ENCODE measurements at regions not wholly inside any gene's neighbourhood (a gene's known extent, or its start where the extent isn't known, plus 50 kb on each side); places are given as distances from the start of the nearest gene placed in this dataset.

DNA sequence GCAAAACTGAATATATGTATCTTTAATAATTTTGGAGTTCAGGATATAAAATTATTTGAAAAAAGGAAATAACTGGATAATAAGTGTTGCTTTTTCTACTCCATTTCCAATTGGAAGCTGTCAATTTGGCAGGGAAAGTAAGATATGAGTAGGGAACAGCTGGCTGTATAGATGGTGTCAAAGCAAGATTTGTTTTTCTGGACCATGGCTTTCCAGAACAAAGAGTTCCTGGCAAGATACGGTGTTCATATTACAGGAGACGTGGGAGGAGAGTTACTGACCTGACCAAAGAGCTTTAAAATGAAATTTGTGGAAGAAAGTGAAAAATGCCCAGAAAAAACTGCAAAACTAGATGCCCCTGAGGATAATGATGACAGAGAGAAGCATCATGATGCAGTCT lies 442.7 kb upstream of the KIRREL3 start:
- Mint-ChIP-seq H3K27ac (no peak overlapping the region), H3K4me3 (no peak overlapping the region), H3K4me1 (no peaks in the 10 kb centered on the region; the same call in 2 of the 3 replicates), H3K27me3 (ENCODE audit: insufficient read depth, low read depth, poor library complexity) (no peaks in the 10 kb centered on the region), H3K36me3 (ENCODE audit: low read depth) (no peaks in the 10 kb centered on the region), H3K9me3 (no peaks in the 10 kb centered on the region; the same call in 2 of the 3 replicates)
- H2AFZ ChIP-seq: 0 out of 2 replicates have a peak overlapping the region, but pooled peaks have one; percentile 18
- H3K4me1 ChIP-seq (ENCODE audit: insufficient read depth): no peaks in the 10 kb centered on the region
- no peak for DNase-seq (ENCODE audit: low spot score)
- no peak overlapping the region for H3K4me3 ChIP-seq
- no peak overlapping the region for H3K27ac ChIP-seq (ENCODE audit: low read depth)
- H3K27me3 ChIP-seq (ENCODE audit: insufficient read depth): no peaks in the 10 kb centered on the region
- TF ChIP-seq POLR2AphosphoS5 (IDR thresholded peaks at IDR 0.05; ENCODE audit: low read depth): no peak
- TF ChIP-seq STAT1 (IDR thresholded peaks at IDR 0.05; ENCODE audit: unreplicated experiment): no peak
- TF ChIP-seq ZNF462 (CRISPR knock-in tag; IDR thresholded peaks at IDR 0.05): no peak
- TF ChIP-seq ZNF331 (CRISPR knock-in tag; IDR thresholded peaks at IDR 0.05; ENCODE audit: low read depth): no peak
- no peak for TF ChIP-seq ETS1 (IDR thresholded peaks at IDR 0.05)
- H3K79me2 ChIP-seq (replicated peaks; ENCODE audit: insufficient read depth): no peaks in the 10 kb centered on the region
- H3F3A ChIP-seq (replicated peaks; ENCODE audit: low read depth): no peaks in the 10 kb centered on the region
- no peak overlapping the region for H3K4me2 ChIP-seq
- no peaks in the 10 kb centered on the region for H3K36me3 ChIP-seq (ENCODE audit: insufficient read depth)
- ATAC-seq: no peak
- 0 out of 2 replicates have a peak, but pooled peaks cover 6% of the 10 kb centered on the region for H3K9me2 ChIP-seq (ENCODE audit: insufficient read depth)
- H4K20me1 ChIP-seq (replicated peaks; ENCODE audit: insufficient read depth): no peaks in the 10 kb centered on the region

DNA sequence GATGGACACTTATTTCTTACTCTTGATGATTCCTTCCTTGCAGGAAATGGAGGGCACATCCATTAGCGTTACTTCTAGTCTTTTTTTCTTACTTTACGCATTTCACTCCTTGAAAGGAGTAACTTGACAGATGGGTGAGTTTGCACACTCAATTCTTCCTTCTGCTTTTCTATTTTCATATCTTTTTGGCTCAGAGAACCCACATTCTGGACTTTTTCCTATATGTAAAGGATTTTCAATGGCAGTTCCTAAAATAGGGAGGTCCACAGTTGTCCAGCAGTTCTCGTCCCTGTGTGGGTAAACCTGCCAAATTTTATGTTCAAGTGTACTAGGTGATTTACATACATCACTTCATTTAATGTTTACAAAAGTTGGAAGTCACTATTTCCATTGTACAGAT lies 440.0 kb upstream of the KIRREL3 start:
- no peaks in the 10 kb centered on the region for H3K79me2 ChIP-seq (replicated peaks; ENCODE audit: insufficient read depth)
- H3K4me3 Mint-ChIP-seq: no peak overlapping the region
- H3K36me3 Mint-ChIP-seq (ENCODE audit: low read depth): no peaks in the 10 kb centered on the region
- no peaks in the 10 kb centered on the region for H3K27me3 Mint-ChIP-seq (ENCODE audit: insufficient read depth, low read depth, poor library complexity)
- no peak for ATAC-seq
- no peaks in the 10 kb centered on the region for H4K20me1 ChIP-seq (replicated peaks; ENCODE audit: insufficient read depth)
- no peak overlapping the region for H3K27ac ChIP-seq (ENCODE audit: low read depth)
- H3K27ac Mint-ChIP-seq: no peak overlapping the region
- 0 out of 2 replicates have a peak, but pooled peaks cover 9% of the 10 kb centered on the region for H3K9me2 ChIP-seq (ENCODE audit: insufficient read depth)
- H3K4me1 ChIP-seq (ENCODE audit: insufficient read depth): no peaks in the 10 kb centered on the region
- no peaks in the 10 kb centered on the region for H3K36me3 ChIP-seq (ENCODE audit: insufficient read depth)
- DNase-seq (ENCODE audit: low spot score): no peak
- H3F3A ChIP-seq (replicated peaks; ENCODE audit: low read depth): no peaks in the 10 kb centered on the region
- H3K27me3 ChIP-seq (ENCODE audit: insufficient read depth): no peaks in the 10 kb centered on the region
- H3K4me3 ChIP-seq: no peak overlapping the region
- H2AFZ ChIP-seq: no peak overlapping the region
- H3K4me1 Mint-ChIP-seq: no peaks in the 10 kb centered on the region
- H3K9me3 Mint-ChIP-seq: no peaks in the 10 kb centered on the region; the same call in 2 of the 3 replicates
- no peak overlapping the region for H3K4me2 ChIP-seq
- no peak for TF ChIP-seq POLR2AphosphoS5 (IDR thresholded peaks at IDR 0.05; ENCODE audit: low read depth)
- no peak for TF ChIP-seq ZNF331 (CRISPR knock-in tag; IDR thresholded peaks at IDR 0.05; ENCODE audit: low read depth)
- no peak for TF ChIP-seq STAT1 (IDR thresholded peaks at IDR 0.05; ENCODE audit: unreplicated experiment)
- no peak for TF ChIP-seq EZH2phosphoT487 (IDR thresholded peaks at IDR 0.05; ENCODE audit: unreplicated experiment)
- TF ChIP-seq REST (IDR thresholded peaks at IDR 0.05; ENCODE audit: unreplicated experiment): no peak
- TF ChIP-seq, protein P1, sequence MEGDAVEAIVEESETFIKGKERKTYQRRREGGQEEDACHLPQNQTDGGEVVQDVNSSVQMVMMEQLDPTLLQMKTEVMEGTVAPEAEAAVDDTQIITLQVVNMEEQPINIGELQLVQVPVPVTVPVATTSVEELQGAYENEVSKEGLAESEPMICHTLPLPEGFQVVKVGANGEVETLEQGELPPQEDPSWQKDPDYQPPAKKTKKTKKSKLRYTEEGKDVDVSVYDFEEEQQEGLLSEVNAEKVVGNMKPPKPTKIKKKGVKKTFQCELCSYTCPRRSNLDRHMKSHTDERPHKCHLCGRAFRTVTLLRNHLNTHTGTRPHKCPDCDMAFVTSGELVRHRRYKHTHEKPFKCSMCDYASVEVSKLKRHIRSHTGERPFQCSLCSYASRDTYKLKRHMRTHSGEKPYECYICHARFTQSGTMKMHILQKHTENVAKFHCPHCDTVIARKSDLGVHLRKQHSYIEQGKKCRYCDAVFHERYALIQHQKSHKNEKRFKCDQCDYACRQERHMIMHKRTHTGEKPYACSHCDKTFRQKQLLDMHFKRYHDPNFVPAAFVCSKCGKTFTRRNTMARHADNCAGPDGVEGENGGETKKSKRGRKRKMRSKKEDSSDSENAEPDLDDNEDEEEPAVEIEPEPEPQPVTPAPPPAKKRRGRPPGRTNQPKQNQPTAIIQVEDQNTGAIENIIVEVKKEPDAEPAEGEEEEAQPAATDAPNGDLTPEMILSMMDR (conservative IDR thresholded peaks at IDR 0.05; ENCODE audit: low read depth in 2 of 2): no peak

All from GM23338 (cell line).